SK-N-SH (cell line): ENCODE measurements at regions not wholly inside any gene's neighbourhood (a gene's known extent, or its start where the extent isn't known, plus 50 kb on each side); places are given as distances from the start of the nearest gene placed in this dataset.

Experiments
- CTCF ChIA-PET: fragments of 300-600, 350-600 bp; formaldehyde crosslinking; extraction: SDS; loops from one replicate; lab custom pipeline; 2021; lab: Yijun Ruan, JAX
- POLR2A ChIA-PET: fragments of 350-600 bp; sonication (Branson Sonifier 250); formaldehyde crosslinking; extraction: SDS; loops from one replicate; lab custom pipeline; 2020; ENCODE audit warnings: antibody characterized with exemption, inconsistent platforms; lab: Yijun Ruan, JAX
- DNase-seq: peaks from one replicate; pipeline ENCODE4 v3.0.0; 2012
- H2AFZ ChIP-seq: fragments of 200-600 bp; sonication (generic); 2 replicates; pipeline ENCODE4 v1.8.1; 2016; ENCODE audit warnings: antibody characterized with exemption, mild to moderate bottlenecking, low read depth
- H3F3A ChIP-seq: fragments of 200-600 bp; sonication (generic); replicated peaks from 2 replicates; pipeline ENCODE3; 2016; ENCODE audit warnings: antibody characterized with exemption, mild to moderate bottlenecking; ENCODE audit not compliant: insufficient read depth
- H3K27ac ChIP-seq, 2 experiments: fragments of 200-500 bp in 1 of 2; fragments of 200-600 bp in 1 of 2; sonication (Bioruptor generic) in 1 of 2; sonication (generic), shearing (Covaris generic) in 1 of 2; 2 replicates each; pipeline versions ENCODE4 v1.5.1 to v1.6.1; 2014 to 2016; ENCODE audit warnings: low read depth in 2 of 2, inconsistent platforms in 1 of 2, low read length in 1 of 2, mild to moderate bottlenecking in 1 of 2, mixed read lengths in 1 of 2
- H3K27me3 ChIP-seq: fragments of 200-600 bp; sonication (generic), shearing (Covaris generic); 2 replicates; pipeline ENCODE4 v1.6.1; 2016; ENCODE audit warnings: mixed run types; ENCODE audit not compliant: insufficient read depth
- H3K36me3 ChIP-seq, 2 experiments: fragments of 200-500 bp in 1 of 2; fragments of 200-600 bp in 1 of 2; sonication (Bioruptor generic) in 1 of 2; sonication (generic) in 1 of 2; replicated peaks in 1 of 2; 2 replicates each; pipeline versions ENCODE3 to v1.5.1; 2014 to 2016; ENCODE audit warnings: low read length in 1 of 2, mild to moderate bottlenecking in 1 of 2; ENCODE audit not compliant: insufficient read depth in 2 of 2, control insufficient read depth in 1 of 2
- H3K4me1 ChIP-seq, 2 experiments: fragments of 200-500 bp in 1 of 2; fragments of 200-600 bp in 1 of 2; sonication (Bioruptor generic) in 1 of 2; sonication (generic), shearing (Covaris generic) in 1 of 2; 2 replicates each; pipeline versions ENCODE4 v1.5.1 to v1.6.1; 2014 to 2016; ENCODE audit warnings: low read depth in 1 of 2, low read length in 1 of 2, mixed run types in 1 of 2; ENCODE audit not compliant: insufficient read depth in 2 of 2, control insufficient read depth in 1 of 2
- H3K4me2 ChIP-seq: fragments of 200-600 bp; sonication (generic), shearing (Covaris generic); 2 replicates; pipeline ENCODE4 v1.6.1; 2017; ENCODE audit warnings: mixed run types
- H3K4me3 ChIP-seq, 2 experiments: fragments of 200-500 bp in 1 of 2; fragments of 200-600 bp in 1 of 2; sonication (Bioruptor generic) in 1 of 2; sonication (generic), shearing (Covaris generic) in 1 of 2; 2 replicates each; pipeline versions ENCODE4 v1.5.1 to v1.8.1; 2014 to 2016; ENCODE audit warnings: low read depth in 2 of 2, inconsistent platforms in 1 of 2, low read length in 1 of 2, mild to moderate bottlenecking in 1 of 2, mixed read lengths in 1 of 2, moderate library complexity in 1 of 2
- H3K79me2 ChIP-seq: fragments of 200-600 bp; sonication (generic); 2 replicates; pipeline ENCODE4 v1.8.1; 2017; ENCODE audit warnings: mild to moderate bottlenecking; ENCODE audit not compliant: insufficient read depth
- H3K9ac ChIP-seq: fragments of 200-600 bp; sonication (generic); 2 replicates; pipeline ENCODE4 v1.6.1; 2017; ENCODE audit warnings: mixed run types
- H3K9me2 ChIP-seq: fragments of 200-600 bp; sonication (generic); 2 replicates; pipeline ENCODE4 v1.6.1; 2017; ENCODE audit warnings: mixed run types
- H3K9me3 ChIP-seq: fragments of 200-600 bp; sonication (generic); 2 replicates; pipeline ENCODE4 v1.6.1; 2017; ENCODE audit warnings: mixed run types, mild to moderate bottlenecking, moderate library complexity
- H4K20me1 ChIP-seq: fragments of 200-600 bp; sonication (generic); 2 replicates; pipeline ENCODE4 v1.6.1; 2017; ENCODE audit warnings: mild to moderate bottlenecking, mixed run types; ENCODE audit not compliant: insufficient read depth
- ELF1 ChIP-seq: IDR thresholded peaks from 2 replicates; pipeline ENCODE4 v1.4.0; 2012
- FOSL2 ChIP-seq: IDR thresholded peaks from 2 replicates; pipeline ENCODE4 v1.4.0; 2012; ENCODE audit warnings: low read depth, mild to moderate bottlenecking, moderate library complexity, borderline replicate concordance
- FOXJ3 ChIP-seq: sonication (generic); formaldehyde crosslinking; IDR thresholded peaks from 2 replicates; pipeline ENCODE4 v1.5.1; 2020; ENCODE audit warnings: mild to moderate bottlenecking, missing genetic modification reagents
- GATA2 ChIP-seq: sonication (generic); formaldehyde crosslinking; IDR thresholded peaks from 2 replicates; pipeline ENCODE4 v1.5.0; 2020; ENCODE audit warnings: mild to moderate bottlenecking, missing genetic modification reagents
- JUND ChIP-seq: IDR thresholded peaks from 2 replicates; pipeline ENCODE4 v1.4.0; 2012
- POLR2AphosphoS5 ChIP-seq: IDR thresholded peaks from 2 replicates; pipeline ENCODE4 v1.6.1; 2012; ENCODE audit warnings: low read depth, low read length
- RCOR1 ChIP-seq: fragments of 150-350 bp; IDR thresholded peaks from 2 replicates; pipeline ENCODE4 v1.6.1; 2017; ENCODE audit warnings: antibody characterized with exemption, low read length
- RFX5 ChIP-seq: IDR thresholded peaks from 2 replicates; pipeline ENCODE4 v1.6.1; 2012; ENCODE audit warnings: mild to moderate bottlenecking, improper control_type of control experiment, low read length
- SIN3A ChIP-seq: IDR thresholded peaks from 2 replicates; pipeline ENCODE4 v1.6.1; 2012; ENCODE audit warnings: low read depth, mild to moderate bottlenecking, low read length, moderate library complexity, borderline replicate concordance
- SMC3 ChIP-seq: IDR thresholded peaks from 2 replicates; pipeline ENCODE4 v1.6.1; 2012; ENCODE audit warnings: low read depth, low read length, improper control_type of control experiment
- TEAD4 ChIP-seq: IDR thresholded peaks from 2 replicates; pipeline ENCODE4 v1.4.0; 2012; ENCODE audit warnings: mild to moderate bottlenecking, borderline replicate concordance; ENCODE audit not compliant: insufficient read depth
- WGBS: methylation state at CpG from one replicate; pipeline ENCODE4 v1.1.6; 2017; ENCODE audit warnings: low lambda C conversion rate; 5-methylcytosine and 5-hydroxymethylcytosine counted together
- TF ChIP-seq, protein P1 (sequence below): IDR thresholded peaks from 2 replicates; pipeline ENCODE4; 2012
- TF ChIP-seq, protein P2 (sequence below): fragments of 150-350 bp; IDR thresholded peaks from 2 replicates; pipeline ENCODE4 v1.6.1; 2016; ENCODE audit warnings: mild to moderate bottlenecking, low read depth, low read length
- TF ChIP-seq, protein P3 (sequence below): IDR thresholded peaks from 2 replicates; pipeline ENCODE4 v1.4.0; 2012; ENCODE audit warnings: low read depth, borderline replicate concordance
- TF ChIP-seq, protein P4 (sequence below): IDR thresholded peaks from 2 replicates; pipeline ENCODE4 v1.4.0; 2012; ENCODE audit warnings: low read depth
- TF ChIP-seq, protein P5 (sequence below): fragments of 200-600 bp; sonication (generic); IDR thresholded peaks from 2 replicates; pipeline ENCODE4 v1.6.1; 2017; ENCODE audit warnings: antibody characterized with exemption, mild to moderate bottlenecking, moderate library complexity

DNA sequence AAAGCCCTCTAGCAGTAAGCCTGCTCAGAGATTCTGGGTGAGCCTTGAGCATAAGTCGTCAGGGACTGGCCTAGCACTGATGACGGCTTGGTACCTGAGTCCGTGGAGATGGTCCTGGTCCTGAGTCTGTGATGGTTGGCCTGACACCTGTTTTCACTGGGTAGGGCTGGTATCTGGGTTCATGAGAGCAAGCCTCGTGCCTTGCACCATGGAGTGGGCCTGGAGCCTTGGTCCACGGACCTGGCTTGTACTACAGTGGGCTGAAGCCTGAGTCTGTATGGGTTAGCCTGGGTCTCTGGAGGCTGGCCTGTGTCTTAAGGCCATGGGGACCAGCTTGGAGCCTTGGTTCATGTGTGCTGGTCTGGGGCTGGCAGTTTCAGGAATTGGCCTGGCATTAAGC, 310.3 kb upstream of the ISL1 start:
- Histone ChIP-seq H3K27ac (no peak overlapping the region), H3K4me3 (no peak overlapping the region), H4K20me1 (no peaks in the 10 kb centered on the region), H3K79me2 (no peaks in the 10 kb centered on the region), H3K36me3 (no peaks in the 10 kb centered on the region), H3K9ac (no peak overlapping the region), H3K27me3 (no peaks in the 10 kb centered on the region), H3K9me3 (no peaks in the 10 kb centered on the region), H3K4me2 (no peak overlapping the region), H2AFZ (no peak overlapping the region), H3K9me2 (no peaks in the 10 kb centered on the region), H3F3A (no peaks in the 10 kb centered on the region), H3K4me1 (no peaks in the 10 kb centered on the region)
- 29% methylated on average over 5 of the region's 5 CpGs for WGBS
- CTCF ChIA-PET = no interaction called here
- TF ChIP-seq TEAD4 (no peak), RCOR1 (no peak), RFX5 (no peak), POLR2AphosphoS5 (no peak), FOSL2 (no peak), GATA2 (no peak), FOXJ3 (CRISPR knock-in tag) (no peak), JUND (no peak), ELF1 (no peak), SIN3A (no peak)
- TF ChIP-seq, protein P1, sequence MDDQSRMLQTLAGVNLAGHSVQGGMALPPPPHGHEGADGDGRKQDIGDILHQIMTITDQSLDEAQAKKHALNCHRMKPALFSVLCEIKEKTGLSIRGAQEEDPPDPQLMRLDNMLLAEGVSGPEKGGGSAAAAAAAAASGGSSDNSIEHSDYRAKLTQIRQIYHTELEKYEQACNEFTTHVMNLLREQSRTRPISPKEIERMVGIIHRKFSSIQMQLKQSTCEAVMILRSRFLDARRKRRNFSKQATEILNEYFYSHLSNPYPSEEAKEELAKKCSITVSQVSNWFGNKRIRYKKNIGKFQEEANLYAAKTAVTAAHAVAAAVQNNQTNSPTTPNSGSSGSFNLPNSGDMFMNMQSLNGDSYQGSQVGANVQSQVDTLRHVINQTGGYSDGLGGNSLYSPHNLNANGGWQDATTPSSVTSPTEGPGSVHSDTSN = no peak
- TF ChIP-seq, protein P2, sequence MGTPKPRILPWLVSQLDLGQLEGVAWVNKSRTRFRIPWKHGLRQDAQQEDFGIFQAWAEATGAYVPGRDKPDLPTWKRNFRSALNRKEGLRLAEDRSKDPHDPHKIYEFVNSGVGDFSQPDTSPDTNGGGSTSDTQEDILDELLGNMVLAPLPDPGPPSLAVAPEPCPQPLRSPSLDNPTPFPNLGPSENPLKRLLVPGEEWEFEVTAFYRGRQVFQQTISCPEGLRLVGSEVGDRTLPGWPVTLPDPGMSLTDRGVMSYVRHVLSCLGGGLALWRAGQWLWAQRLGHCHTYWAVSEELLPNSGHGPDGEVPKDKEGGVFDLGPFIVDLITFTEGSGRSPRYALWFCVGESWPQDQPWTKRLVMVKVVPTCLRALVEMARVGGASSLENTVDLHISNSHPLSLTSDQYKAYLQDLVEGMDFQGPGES = no peak
- TF ChIP-seq, protein P3, sequence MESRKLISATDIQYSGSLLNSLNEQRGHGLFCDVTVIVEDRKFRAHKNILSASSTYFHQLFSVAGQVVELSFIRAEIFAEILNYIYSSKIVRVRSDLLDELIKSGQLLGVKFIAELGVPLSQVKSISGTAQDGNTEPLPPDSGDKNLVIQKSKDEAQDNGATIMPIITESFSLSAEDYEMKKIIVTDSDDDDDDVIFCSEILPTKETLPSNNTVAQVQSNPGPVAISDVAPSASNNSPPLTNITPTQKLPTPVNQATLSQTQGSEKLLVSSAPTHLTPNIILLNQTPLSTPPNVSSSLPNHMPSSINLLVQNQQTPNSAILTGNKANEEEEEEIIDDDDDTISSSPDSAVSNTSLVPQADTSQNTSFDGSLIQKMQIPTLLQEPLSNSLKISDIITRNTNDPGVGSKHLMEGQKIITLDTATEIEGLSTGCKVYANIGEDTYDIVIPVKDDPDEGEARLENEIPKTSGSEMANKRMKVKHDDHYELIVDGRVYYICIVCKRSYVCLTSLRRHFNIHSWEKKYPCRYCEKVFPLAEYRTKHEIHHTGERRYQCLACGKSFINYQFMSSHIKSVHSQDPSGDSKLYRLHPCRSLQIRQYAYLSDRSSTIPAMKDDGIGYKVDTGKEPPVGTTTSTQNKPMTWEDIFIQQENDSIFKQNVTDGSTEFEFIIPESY = no peak
- TF ChIP-seq, protein P4, sequence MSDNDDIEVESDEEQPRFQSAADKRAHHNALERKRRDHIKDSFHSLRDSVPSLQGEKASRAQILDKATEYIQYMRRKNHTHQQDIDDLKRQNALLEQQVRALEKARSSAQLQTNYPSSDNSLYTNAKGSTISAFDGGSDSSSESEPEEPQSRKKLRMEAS = no peak
- no peak for DNase-seq
- POLR2A ChIA-PET = no interaction called here

DNA sequence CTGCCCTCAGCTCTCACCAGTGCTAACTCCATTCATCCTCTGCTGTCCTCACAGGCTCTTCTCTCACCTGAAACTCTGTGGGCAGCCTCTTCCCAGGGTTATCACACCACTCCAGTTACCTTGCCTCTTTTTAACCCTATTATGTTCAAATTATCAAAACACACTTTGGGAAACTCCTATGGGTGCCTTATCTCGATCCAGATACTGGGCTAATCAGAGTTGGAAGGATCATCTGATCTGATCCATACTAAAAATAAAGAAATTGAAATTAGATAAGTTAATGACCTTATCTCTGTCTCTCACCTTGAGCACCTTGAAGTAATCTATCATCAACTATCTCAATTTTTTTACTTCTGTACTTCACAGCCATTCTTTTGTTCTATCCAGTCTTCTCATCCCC, 300.5 kb upstream of the ISL1 start:
- H3K4me1 ChIP-seq = no peaks in the 10 kb centered on the region
- H3K36me3 ChIP-seq = no peaks in the 10 kb centered on the region
- ChIA-PET CTCF (no interaction called here), POLR2A (no interaction called here)
- no peak overlapping the region for H3K4me2 ChIP-seq
- no peaks in the 10 kb centered on the region for H3K79me2 ChIP-seq
- no peak overlapping the region for H3K27ac ChIP-seq
- H3K27me3 ChIP-seq = no peaks in the 10 kb centered on the region
- H3K9me2 ChIP-seq = no peaks in the 10 kb centered on the region
- no peaks in the 10 kb centered on the region for H3K9me3 ChIP-seq
- no peak for DNase-seq
- no peak overlapping the region for H2AFZ ChIP-seq
- no peaks in the 10 kb centered on the region for H3F3A ChIP-seq
- H3K9ac ChIP-seq = no peak overlapping the region
- 5% methylated on average over 1 of the region's 1 CpG for WGBS
- no peak overlapping the region for H3K4me3 ChIP-seq
- TF ChIP-seq, protein P5, sequence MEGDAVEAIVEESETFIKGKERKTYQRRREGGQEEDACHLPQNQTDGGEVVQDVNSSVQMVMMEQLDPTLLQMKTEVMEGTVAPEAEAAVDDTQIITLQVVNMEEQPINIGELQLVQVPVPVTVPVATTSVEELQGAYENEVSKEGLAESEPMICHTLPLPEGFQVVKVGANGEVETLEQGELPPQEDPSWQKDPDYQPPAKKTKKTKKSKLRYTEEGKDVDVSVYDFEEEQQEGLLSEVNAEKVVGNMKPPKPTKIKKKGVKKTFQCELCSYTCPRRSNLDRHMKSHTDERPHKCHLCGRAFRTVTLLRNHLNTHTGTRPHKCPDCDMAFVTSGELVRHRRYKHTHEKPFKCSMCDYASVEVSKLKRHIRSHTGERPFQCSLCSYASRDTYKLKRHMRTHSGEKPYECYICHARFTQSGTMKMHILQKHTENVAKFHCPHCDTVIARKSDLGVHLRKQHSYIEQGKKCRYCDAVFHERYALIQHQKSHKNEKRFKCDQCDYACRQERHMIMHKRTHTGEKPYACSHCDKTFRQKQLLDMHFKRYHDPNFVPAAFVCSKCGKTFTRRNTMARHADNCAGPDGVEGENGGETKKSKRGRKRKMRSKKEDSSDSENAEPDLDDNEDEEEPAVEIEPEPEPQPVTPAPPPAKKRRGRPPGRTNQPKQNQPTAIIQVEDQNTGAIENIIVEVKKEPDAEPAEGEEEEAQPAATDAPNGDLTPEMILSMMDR = no peak
- TF ChIP-seq SMC3 = no peak
- TF ChIP-seq, all 33 proteins: peak for 0
- H4K20me1 ChIP-seq = no peaks in the 10 kb centered on the region
